ENCODE measurements at regions not wholly inside any gene's neighbourhood (a gene's known extent, or its start where the extent isn't known, plus 50 kb on each side); places are given as distances from the start of the nearest gene placed in this dataset.

DNA sequence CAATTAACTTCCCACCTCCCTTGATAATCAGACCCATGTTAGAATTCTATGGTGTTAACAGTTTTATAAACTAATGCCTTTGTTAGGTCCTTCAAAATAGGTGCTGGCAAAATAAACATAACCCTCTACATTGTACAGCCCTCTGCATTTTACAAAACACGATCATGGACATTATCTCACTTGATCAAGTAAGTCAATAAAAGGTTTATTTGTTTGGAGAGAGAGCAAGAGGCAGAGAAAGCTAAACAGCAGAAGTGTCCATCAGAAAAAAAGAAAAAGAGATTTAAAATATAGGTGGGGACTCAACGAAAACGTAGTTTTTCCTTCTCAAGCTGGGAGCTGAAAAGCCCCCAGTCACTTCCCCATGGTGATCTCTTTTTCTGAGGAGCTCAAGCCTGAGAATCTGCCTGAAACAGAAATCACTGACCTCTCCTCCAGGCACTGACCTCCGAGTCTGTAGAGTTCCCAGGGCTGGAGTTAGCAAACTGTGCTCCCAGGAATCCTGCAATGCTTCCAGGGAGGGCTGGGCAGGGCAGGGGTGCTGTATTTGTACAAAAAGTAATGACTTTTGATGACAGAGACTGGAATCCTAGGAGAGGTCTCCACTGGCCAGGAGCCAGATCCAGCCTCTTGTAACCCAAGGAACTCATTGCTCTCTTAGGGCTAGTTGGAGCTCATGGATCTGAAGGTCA lies 137.8 kb upstream of the KLHL29 start:
- H4K20me1 ChIP-seq (ENCODE audit: insufficient read depth): no peaks in the 10 kb centered on the region
- no peak overlapping the region for H2AFZ ChIP-seq (ENCODE audit: low read depth, low read length, poor library complexity, severe bottlenecking)
- ATAC-seq: no peak
- H3K9ac ChIP-seq (ENCODE audit: low read length): no peak overlapping the region
- peaks cover 27% of the 10 kb centered on the region; the same call in 1 of the 2 replicates for H3K27me3 ChIP-seq (ENCODE audit: insufficient read depth, low read length)
- H3K4me2 ChIP-seq (ENCODE audit: low read length): no peak overlapping the region
- ChIA-PET POLR2A (no interaction called here), RAD21 (ENCODE audit: low non-redundant PET in 1 of 2, low total read pairs in 2 of 2, uncharacterized antibody in 2 of 2, unreplicated experiment in 2 of 2) (no interaction called here), CTCF (no interaction called here)
- no peak overlapping the region for H3K27ac ChIP-seq (ENCODE audit: low read depth, low read length)
- BruUV-seq (replicated peaks): no TSS peak
- no peaks in the 10 kb centered on the region for H3K4me1 ChIP-seq (ENCODE audit: control insufficient read depth in 1 of 2, insufficient read depth in 2 of 2, low read length in 2 of 2)
- no peaks in the 10 kb centered on the region for H3K36me3 ChIP-seq (ENCODE audit: control insufficient read depth in 1 of 2, insufficient read depth in 2 of 2, low read length in 2 of 2)
- H3K9me3 ChIP-seq (ENCODE audit: control insufficient read depth in 1 of 2, insufficient read depth in 1 of 2, low read depth in 1 of 2, low read length in 2 of 2): no peaks in the 10 kb centered on the region
- no peak for TF ChIP-seq RAD21 (IDR thresholded peaks at IDR 0.05; ENCODE audit: low read depth)
- TF ChIP-seq CEBPB (IDR thresholded peaks at IDR 0.05; ENCODE audit: low read depth): no peak
- TF ChIP-seq ZNF274 (IDR thresholded peaks at IDR 0.05; ENCODE audit: low read depth, low read length): no peak
- no peak for TF ChIP-seq FOSL1 (IDR thresholded peaks at IDR 0.05; ENCODE audit: low read depth)
- no peak for TF ChIP-seq SIN3A (IDR thresholded peaks at IDR 0.05; ENCODE audit: low read depth)
- TF ChIP-seq SRF (IDR thresholded peaks at IDR 0.05; ENCODE audit: low read depth): no peak
- no peak for TF ChIP-seq POLR2A (IDR thresholded peaks at IDR 0.05; ENCODE audit: borderline replicate concordance, extremely low read depth, insufficient read depth, insufficient read length)
- TF ChIP-seq TCF7L2 (IDR thresholded peaks at IDR 0.05; ENCODE audit: borderline replicate concordance, extremely low read depth, insufficient read depth, insufficient read length): no peak
- TF ChIP-seq, protein P1, sequence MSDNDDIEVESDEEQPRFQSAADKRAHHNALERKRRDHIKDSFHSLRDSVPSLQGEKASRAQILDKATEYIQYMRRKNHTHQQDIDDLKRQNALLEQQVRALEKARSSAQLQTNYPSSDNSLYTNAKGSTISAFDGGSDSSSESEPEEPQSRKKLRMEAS (IDR thresholded peaks at IDR 0.05): no peak
- TF ChIP-seq, protein P2, sequence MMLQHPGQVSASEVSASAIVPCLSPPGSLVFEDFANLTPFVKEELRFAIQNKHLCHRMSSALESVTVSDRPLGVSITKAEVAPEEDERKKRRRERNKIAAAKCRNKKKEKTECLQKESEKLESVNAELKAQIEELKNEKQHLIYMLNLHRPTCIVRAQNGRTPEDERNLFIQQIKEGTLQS (IDR thresholded peaks at IDR 0.05): no peak
- TF ChIP-seq, protein P3, sequence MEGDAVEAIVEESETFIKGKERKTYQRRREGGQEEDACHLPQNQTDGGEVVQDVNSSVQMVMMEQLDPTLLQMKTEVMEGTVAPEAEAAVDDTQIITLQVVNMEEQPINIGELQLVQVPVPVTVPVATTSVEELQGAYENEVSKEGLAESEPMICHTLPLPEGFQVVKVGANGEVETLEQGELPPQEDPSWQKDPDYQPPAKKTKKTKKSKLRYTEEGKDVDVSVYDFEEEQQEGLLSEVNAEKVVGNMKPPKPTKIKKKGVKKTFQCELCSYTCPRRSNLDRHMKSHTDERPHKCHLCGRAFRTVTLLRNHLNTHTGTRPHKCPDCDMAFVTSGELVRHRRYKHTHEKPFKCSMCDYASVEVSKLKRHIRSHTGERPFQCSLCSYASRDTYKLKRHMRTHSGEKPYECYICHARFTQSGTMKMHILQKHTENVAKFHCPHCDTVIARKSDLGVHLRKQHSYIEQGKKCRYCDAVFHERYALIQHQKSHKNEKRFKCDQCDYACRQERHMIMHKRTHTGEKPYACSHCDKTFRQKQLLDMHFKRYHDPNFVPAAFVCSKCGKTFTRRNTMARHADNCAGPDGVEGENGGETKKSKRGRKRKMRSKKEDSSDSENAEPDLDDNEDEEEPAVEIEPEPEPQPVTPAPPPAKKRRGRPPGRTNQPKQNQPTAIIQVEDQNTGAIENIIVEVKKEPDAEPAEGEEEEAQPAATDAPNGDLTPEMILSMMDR (IDR thresholded peaks at IDR 0.05 in 2 of 3, conservative IDR thresholded peaks at IDR 0.05 in 1 of 3; ENCODE audit: borderline replicate concordance in 1 of 3, insufficient read depth in 1 of 3, low read depth in 2 of 3, low read length in 2 of 3): no peak
- no peak for TF ChIP-seq SP1 (IDR thresholded peaks at IDR 0.05; ENCODE audit: low read depth)
- TF ChIP-seq ZFX (IDR thresholded peaks at IDR 0.05): no peak
- TF ChIP-seq, protein P4, sequence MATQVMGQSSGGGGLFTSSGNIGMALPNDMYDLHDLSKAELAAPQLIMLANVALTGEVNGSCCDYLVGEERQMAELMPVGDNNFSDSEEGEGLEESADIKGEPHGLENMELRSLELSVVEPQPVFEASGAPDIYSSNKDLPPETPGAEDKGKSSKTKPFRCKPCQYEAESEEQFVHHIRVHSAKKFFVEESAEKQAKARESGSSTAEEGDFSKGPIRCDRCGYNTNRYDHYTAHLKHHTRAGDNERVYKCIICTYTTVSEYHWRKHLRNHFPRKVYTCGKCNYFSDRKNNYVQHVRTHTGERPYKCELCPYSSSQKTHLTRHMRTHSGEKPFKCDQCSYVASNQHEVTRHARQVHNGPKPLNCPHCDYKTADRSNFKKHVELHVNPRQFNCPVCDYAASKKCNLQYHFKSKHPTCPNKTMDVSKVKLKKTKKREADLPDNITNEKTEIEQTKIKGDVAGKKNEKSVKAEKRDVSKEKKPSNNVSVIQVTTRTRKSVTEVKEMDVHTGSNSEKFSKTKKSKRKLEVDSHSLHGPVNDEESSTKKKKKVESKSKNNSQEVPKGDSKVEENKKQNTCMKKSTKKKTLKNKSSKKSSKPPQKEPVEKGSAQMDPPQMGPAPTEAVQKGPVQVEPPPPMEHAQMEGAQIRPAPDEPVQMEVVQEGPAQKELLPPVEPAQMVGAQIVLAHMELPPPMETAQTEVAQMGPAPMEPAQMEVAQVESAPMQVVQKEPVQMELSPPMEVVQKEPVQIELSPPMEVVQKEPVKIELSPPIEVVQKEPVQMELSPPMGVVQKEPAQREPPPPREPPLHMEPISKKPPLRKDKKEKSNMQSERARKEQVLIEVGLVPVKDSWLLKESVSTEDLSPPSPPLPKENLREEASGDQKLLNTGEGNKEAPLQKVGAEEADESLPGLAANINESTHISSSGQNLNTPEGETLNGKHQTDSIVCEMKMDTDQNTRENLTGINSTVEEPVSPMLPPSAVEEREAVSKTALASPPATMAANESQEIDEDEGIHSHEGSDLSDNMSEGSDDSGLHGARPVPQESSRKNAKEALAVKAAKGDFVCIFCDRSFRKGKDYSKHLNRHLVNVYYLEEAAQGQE (IDR thresholded peaks at IDR 0.05; ENCODE audit: low read depth): no peak
- no peak for TF ChIP-seq CBX3 (IDR thresholded peaks at IDR 0.05; ENCODE audit: low read depth)
- TF ChIP-seq, protein P5, sequence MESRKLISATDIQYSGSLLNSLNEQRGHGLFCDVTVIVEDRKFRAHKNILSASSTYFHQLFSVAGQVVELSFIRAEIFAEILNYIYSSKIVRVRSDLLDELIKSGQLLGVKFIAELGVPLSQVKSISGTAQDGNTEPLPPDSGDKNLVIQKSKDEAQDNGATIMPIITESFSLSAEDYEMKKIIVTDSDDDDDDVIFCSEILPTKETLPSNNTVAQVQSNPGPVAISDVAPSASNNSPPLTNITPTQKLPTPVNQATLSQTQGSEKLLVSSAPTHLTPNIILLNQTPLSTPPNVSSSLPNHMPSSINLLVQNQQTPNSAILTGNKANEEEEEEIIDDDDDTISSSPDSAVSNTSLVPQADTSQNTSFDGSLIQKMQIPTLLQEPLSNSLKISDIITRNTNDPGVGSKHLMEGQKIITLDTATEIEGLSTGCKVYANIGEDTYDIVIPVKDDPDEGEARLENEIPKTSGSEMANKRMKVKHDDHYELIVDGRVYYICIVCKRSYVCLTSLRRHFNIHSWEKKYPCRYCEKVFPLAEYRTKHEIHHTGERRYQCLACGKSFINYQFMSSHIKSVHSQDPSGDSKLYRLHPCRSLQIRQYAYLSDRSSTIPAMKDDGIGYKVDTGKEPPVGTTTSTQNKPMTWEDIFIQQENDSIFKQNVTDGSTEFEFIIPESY (IDR thresholded peaks at IDR 0.05; ENCODE audit: extremely low read depth, insufficient replicate concordance, low read length): no peak
- TF ChIP-seq JUND (IDR thresholded peaks at IDR 0.05): no peak
- no peak overlapping the region for H3K4me3 ChIP-seq (replicated peaks in 1 of 2; ENCODE audit: low read depth in 1 of 2, low read length in 2 of 2)
- no peaks in the 10 kb centered on the region for H3K9me2 ChIP-seq (ENCODE audit: insufficient read depth)
- DNase-seq (ENCODE audit: low read depth, low spot score): no peak
- H3K79me2 ChIP-seq (ENCODE audit: insufficient read depth, low read length): no peaks in the 10 kb centered on the region
- intact Hi-C loops (cut with micrococcal nuclease): no loop called here
